Ovary (tissue), 7 donors: ENCODE measurements at regions not wholly inside any gene's neighbourhood (a gene's known extent, or its start where the extent isn't known, plus 50 kb on each side); places are given as distances from the start of the nearest gene placed in this dataset.

Experiments used
- DNase-seq, 5 donors: peaks; one replicate each; pipeline ENCODE4 v3.0.0-alpha.2; 2019 to 2020
- H3K27ac ChIP-seq, 2 donors: fragments of 200-600 bp; one replicate each; pipeline versions ENCODE4 v1.5.1 to v1.8.0; 2019 to 2022
- H3K27me3 ChIP-seq: fragments of 200-600 bp; one replicate; pipeline ENCODE4 v1.8.0; 2022
- H3K36me3 ChIP-seq: fragments of 200-600 bp; sonication (generic); one replicate; pipeline ENCODE4 v1.5.1; 2019
- H3K4me1 ChIP-seq: one replicate; pipeline ENCODE4 v1.8.1; 2013; ENCODE audit warnings: mild to moderate bottlenecking, moderate library complexity; ENCODE audit not compliant: insufficient read depth
- H3K4me3 ChIP-seq: fragments of 200-600 bp; sonication (generic); one replicate; pipeline ENCODE4 v1.5.1; 2017
- H3K9me3 ChIP-seq, 2 donors: fragments of 200-600 bp in 1 of 2; sonication (generic) in 1 of 2; one replicate each; pipeline versions ENCODE4 v1.5.1 to v1.8.1; 2013 to 2019; ENCODE audit warnings: mild to moderate bottlenecking in 1 of 2, moderate library complexity in 1 of 2
- EP300 ChIP-seq: sonication (generic); formaldehyde crosslinking; IDR thresholded peaks from one replicate; pipeline ENCODE4 v1.6.1; 2017; ENCODE audit warnings: antibody characterized with exemption
- POLR2A ChIP-seq: fragments of 450-650 bp; IDR thresholded peaks from one replicate; pipeline ENCODE4 v1.6.1; 2017; ENCODE audit warnings: antibody characterized with exemption, mild to moderate bottlenecking, moderate library complexity
- WGBS, 3 donors: extraction: QIAGEN DNeasy Blood & Tissue Kit in 1 of 3; methylation state at CpG; one replicate each; pipeline versions ENCODE4 v1.1.5 to v1.1.7; 2013 to 2017; 5-methylcytosine and 5-hydroxymethylcytosine counted together
- intact Hi-C, 4 donors: fragments of 100-400 bp; cut with DNase I; formaldehyde crosslinking; loops; one replicate each; pipeline versions ENCODE4 v1.11.0 to v1.15.1; 2022 to 2023
- TF ChIP-seq, protein P1 (sequence below), 3 donors: fragments of 450-650 bp in 2 of 3; fragments of 200-600 bp in 1 of 3; IDR thresholded peaks; one replicate each; pipeline versions ENCODE4 v1.5.1 to v1.8.0; 2016 to 2022; ENCODE audit warnings: antibody characterized with exemption in 3 of 3, mild to moderate bottlenecking in 1 of 3
- donor health status: DM: no; HTN: no; CAD: no; lungs with moderate emphysema.
- donor health status: DM: no; HTN: no; CAD: no.
- donor health status: Bipolar disorder and iron deficiency.
- donor health status: DM: no; HTN: no; CAD: no.
- donor health status: DM: yes; HTN: yes; CAD: no.

DNA sequence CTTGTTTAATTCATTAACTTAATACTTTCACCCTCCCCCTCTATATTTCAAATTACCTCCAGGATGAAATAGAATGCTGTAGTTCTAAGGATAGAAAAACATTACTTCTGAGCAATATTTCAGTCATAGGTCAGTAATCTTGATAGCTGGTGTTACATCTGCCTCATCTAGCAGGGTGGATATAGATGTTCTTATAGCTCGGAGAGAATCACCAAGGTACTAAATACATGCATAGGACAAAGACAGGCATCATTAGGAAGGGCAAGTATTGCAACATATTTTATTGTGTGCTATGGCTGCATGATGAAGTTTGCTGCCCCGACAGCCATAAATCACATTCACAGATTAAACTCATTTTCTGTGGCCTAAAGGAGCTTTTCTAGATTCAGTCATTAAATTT lies 601.0 kb downstream of the FGF9 start:
- H3K4me3 ChIP-seq: no peak overlapping the region
- TF ChIP-seq EP300 (no peak), POLR2A (no peak)
- TF ChIP-seq, protein P1, sequence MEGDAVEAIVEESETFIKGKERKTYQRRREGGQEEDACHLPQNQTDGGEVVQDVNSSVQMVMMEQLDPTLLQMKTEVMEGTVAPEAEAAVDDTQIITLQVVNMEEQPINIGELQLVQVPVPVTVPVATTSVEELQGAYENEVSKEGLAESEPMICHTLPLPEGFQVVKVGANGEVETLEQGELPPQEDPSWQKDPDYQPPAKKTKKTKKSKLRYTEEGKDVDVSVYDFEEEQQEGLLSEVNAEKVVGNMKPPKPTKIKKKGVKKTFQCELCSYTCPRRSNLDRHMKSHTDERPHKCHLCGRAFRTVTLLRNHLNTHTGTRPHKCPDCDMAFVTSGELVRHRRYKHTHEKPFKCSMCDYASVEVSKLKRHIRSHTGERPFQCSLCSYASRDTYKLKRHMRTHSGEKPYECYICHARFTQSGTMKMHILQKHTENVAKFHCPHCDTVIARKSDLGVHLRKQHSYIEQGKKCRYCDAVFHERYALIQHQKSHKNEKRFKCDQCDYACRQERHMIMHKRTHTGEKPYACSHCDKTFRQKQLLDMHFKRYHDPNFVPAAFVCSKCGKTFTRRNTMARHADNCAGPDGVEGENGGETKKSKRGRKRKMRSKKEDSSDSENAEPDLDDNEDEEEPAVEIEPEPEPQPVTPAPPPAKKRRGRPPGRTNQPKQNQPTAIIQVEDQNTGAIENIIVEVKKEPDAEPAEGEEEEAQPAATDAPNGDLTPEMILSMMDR (IDR thresholded peaks at IDR 0.05): no peak
- DNase-seq: no peak
- H3K36me3 ChIP-seq: no peaks in the 10 kb centered on the region
- no peak overlapping the region for H3K27ac ChIP-seq
- intact Hi-C loops: no loop called here
- WGBS, 3 donors: 79 to 89% (median 83%) methylated on average over 2 of the region's 2 CpGs
- H3K9me3 ChIP-seq: no peaks in the 10 kb centered on the region
- H3K4me1 ChIP-seq: no peaks in the 10 kb centered on the region
- H3K27me3 ChIP-seq: no peaks in the 10 kb centered on the region

DNA sequence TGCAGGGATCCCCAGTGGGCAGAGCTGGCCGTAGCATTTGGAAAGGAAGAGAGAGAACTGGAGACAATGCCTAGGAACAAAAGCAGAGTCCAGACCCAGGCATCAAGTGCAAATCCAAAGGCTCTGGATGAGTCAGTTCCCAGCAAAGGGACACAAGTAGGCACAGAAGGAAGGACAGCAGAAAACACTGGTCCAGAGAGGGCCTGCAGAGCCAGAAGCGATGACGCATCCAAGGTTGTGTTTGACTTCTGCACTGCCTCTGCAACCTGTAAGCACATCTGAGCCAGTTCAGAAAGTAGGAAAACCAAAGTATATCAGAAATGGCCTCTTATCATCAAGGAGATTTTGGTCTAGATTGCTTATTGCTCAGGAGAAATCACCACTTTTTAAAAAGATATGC lies 604.5 kb downstream of the FGF9 start:
- no peaks in the 10 kb centered on the region for H3K9me3 ChIP-seq
- H3K4me1 ChIP-seq: no peaks in the 10 kb centered on the region
- no peak for DNase-seq
- H3K27ac ChIP-seq: no peak overlapping the region
- no peaks in the 10 kb centered on the region for H3K36me3 ChIP-seq
- intact Hi-C loops: no loop called here
- no peak overlapping the region for H3K4me3 ChIP-seq
- H3K27me3 ChIP-seq: no peaks in the 10 kb centered on the region
- TF ChIP-seq EP300: no peak
- TF ChIP-seq POLR2A: no peak
- TF ChIP-seq, protein P1 (IDR thresholded peaks at IDR 0.05): no peak
- WGBS, 3 donors: 89 to 94% (median 93%) methylated on average over 3 of the region's 3 CpGs

DNA sequence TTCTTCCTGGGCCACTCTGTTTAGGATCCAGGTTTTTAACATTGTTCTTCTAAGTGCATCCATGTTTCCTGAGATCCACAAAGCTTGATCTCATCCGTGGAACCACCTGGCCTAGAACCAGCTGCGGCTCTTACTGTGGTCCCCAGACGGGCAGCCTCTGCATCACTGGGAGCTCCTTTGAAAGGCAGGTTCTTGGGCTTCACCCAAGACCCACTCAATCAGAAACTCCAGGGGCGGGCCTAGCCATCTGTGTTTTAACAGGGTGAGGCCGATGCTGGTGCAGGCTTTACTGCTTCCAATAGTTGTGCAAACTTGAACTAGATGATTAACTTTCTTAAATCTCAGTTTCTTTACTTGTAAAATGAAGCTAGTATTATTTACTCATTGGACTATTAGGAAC lies 605.7 kb downstream of the FGF9 start:
- TF ChIP-seq POLR2A: no peak
- TF ChIP-seq EP300: no peak
- TF ChIP-seq, protein P1 (IDR thresholded peaks at IDR 0.05): no peak
- H3K4me3 ChIP-seq: no peak overlapping the region
- DNase-seq: no peak
- H3K27ac ChIP-seq: no peak overlapping the region
- no peaks in the 10 kb centered on the region for H3K27me3 ChIP-seq
- H3K9me3 ChIP-seq: no peaks in the 10 kb centered on the region
- H3K4me1 ChIP-seq: no peaks in the 10 kb centered on the region
- WGBS, 3 donors: 89 to 92% (median 90%) methylated on average over 5 of the region's 5 CpGs
- no peaks in the 10 kb centered on the region for H3K36me3 ChIP-seq
- intact Hi-C loops: no loop called here

DNA sequence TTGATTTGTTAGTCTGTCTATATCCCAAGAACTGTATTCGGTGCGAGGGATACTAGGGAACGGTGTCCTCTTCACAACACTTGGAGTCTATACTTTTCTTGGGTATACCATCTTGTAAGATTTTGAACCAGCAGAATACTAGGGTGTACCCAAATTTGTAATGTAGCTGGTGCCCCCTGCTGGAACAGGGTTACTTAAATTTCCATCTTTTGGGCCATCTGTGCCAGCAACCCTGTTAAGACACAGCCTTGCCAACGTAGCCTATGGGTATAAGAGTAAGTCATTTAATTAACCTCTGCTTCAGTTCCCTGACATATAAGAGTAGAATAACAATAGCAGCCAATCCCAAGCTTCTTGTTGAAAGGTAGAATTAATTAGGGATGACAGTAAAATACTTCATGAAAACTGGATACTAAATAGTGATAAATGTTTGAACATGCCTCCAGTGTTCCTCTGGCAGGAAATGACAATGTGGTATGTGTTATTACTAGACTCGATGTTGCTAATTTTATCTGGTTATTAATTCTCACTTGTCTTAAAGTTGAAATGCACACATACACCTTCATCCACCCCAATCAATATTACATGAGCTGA lies 607.6 kb downstream of the FGF9 start:
- Histone ChIP-seq H3K9me3 (no peaks in the 10 kb centered on the region), H3K27me3 (no peaks in the 10 kb centered on the region), H3K27ac (no peak overlapping the region), H3K4me3 (no peak overlapping the region), H3K4me1 (no peaks in the 10 kb centered on the region), H3K36me3 (no peaks in the 10 kb centered on the region)
- DNase-seq: peak in 4 of 5 donors; percentile 32 to 45 (median 38)
- TF ChIP-seq EP300: no peak
- TF ChIP-seq, protein P1 (IDR thresholded peaks at IDR 0.05): no peak
- TF ChIP-seq POLR2A: no peak
- 48 to 59% (median 50%) methylated on average over 5 of the region's 5 CpGs for WGBS, 3 donors
- intact Hi-C loops: no loop called here
